NB4 (cell line): ENCODE measurements at regions not wholly inside any gene's neighbourhood (a gene's known extent, or its start where the extent isn't known, plus 50 kb on each side); places are given as distances from the start of the nearest gene placed in this dataset.
"Not testable (repeated sequence)": the region's sequence is repeated elsewhere in the genome, so short reads cannot be mapped to it uniquely, and the experiment has no call there.

Experiments used
- DNase-seq: peaks from one replicate; pipeline ENCODE4 v3.0.0; 2010; ENCODE audit warnings: low read depth
- H3K4me3 ChIP-seq: one replicate; pipeline ENCODE4 v1.5.1; 2011; ENCODE audit warnings: mild to moderate bottlenecking, low read depth, low read length, moderate library complexity
- MAX ChIP-seq: IDR thresholded peaks from 2 replicates; pipeline ENCODE4 v1.6.1; 2011; ENCODE audit warnings: low read depth, low read length
- MYC ChIP-seq: IDR thresholded peaks from 2 replicates; pipeline ENCODE4 v1.6.1; 2011; ENCODE audit warnings: low read depth, low read length
- POLR2A ChIP-seq: IDR thresholded peaks from 2 replicates; pipeline ENCODE4 v1.6.1; 2011; ENCODE audit warnings: mild to moderate bottlenecking; ENCODE audit not compliant: insufficient read length; ENCODE audit errors: extremely low read depth
- TF ChIP-seq, protein P1 (sequence below): IDR thresholded peaks from one replicate; pipeline ENCODE4 v1.5.1; 2012; ENCODE audit warnings: low read depth, low read length

DNA sequence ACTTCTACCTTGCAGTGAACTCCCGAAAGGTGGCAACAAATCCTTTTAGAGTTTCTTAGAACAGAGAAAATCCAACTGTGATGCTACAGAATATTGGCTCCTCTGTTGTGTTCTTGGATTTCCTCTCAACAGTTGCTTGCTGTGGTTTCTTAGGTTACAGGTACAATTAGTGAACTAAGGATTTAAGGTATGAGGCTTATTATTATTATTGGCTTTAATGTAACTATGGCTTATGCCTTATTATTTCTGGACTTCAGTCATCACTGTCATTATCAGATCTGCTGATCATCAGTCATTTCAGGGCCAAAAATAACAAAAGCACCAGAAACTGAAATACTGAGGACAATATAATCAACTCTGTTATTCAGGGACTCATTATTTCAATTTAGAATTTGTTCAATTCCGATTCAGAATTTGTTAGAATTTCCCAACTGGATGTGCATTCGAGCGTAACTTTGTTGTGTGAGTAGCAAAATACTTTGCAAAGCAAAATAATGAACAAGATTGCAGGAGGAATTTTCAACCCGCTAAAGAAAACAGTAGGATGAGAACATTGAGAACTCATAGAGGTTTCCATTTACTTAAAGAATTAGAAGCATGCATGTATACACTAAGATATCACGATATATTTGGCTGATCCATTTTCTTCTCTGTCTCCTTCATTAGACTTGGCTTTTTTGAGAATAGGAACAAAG, 65.5 kb upstream of the AK4 start:
- no peak for DNase-seq
- H3K4me3 ChIP-seq = no peak overlapping the region
- TF ChIP-seq POLR2A = no peak
- TF ChIP-seq, protein P1, sequence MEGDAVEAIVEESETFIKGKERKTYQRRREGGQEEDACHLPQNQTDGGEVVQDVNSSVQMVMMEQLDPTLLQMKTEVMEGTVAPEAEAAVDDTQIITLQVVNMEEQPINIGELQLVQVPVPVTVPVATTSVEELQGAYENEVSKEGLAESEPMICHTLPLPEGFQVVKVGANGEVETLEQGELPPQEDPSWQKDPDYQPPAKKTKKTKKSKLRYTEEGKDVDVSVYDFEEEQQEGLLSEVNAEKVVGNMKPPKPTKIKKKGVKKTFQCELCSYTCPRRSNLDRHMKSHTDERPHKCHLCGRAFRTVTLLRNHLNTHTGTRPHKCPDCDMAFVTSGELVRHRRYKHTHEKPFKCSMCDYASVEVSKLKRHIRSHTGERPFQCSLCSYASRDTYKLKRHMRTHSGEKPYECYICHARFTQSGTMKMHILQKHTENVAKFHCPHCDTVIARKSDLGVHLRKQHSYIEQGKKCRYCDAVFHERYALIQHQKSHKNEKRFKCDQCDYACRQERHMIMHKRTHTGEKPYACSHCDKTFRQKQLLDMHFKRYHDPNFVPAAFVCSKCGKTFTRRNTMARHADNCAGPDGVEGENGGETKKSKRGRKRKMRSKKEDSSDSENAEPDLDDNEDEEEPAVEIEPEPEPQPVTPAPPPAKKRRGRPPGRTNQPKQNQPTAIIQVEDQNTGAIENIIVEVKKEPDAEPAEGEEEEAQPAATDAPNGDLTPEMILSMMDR = no peak
- TF ChIP-seq MYC = no peak
- no peak for TF ChIP-seq MAX

- no peak overlapping the region for H3K4me3 ChIP-seq
- DNase-seq = no peak
- TF ChIP-seq POLR2A (no peak), MAX (no peak), MYC (no peak)
- TF ChIP-seq, protein P1 = no peak
Observed at GRCh38 chr1:65083263-65083896, 64.6 kb upstream of the AK4 start.

DNA sequence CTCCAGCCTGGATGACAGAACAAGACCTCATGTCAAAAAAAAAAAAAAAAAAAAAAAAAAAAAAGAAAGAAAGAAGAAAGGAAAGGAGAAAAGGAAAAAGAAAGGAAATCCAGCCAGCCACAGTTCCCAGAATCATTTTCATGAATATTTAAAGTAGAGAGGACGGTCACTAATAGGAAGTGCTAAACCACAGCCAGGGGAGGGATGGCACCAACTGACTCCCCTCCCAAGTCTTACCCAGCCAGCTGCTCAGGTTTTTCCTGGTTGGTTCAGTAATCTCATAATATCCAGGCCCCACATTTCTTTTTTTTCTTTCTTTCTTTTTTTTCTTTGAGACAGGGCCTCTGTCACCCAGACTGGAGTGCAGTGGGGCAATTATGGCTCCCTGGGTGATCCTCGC, 63.9 kb upstream of the AK4 start:
- no peak for TF ChIP-seq MYC
- H3K4me3 ChIP-seq = no peak overlapping the region
- DNase-seq = peak; percentile 57

DNA sequence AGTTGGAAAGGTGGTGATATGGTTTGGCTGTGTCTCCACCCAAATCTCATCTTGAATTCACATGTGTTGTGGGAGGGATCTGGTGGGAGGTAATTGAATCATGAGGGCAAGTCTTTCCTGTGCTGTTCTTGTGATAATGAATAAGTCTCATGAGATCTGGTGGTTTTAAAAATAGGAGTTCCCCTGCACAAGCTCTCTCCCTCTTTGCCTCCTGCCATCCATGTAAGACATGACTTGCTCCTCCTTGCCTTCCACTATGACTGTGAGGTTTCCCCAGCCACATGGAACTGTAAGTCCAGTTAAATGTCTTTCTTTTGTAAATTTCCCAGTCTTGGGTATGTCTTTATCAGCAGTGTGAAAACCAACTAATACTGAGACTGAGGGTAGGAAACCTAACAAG, 60.5 kb upstream of the AK4 start:
- not testable (repeated sequence) for H3K4me3 ChIP-seq, DNase-seq

DNA sequence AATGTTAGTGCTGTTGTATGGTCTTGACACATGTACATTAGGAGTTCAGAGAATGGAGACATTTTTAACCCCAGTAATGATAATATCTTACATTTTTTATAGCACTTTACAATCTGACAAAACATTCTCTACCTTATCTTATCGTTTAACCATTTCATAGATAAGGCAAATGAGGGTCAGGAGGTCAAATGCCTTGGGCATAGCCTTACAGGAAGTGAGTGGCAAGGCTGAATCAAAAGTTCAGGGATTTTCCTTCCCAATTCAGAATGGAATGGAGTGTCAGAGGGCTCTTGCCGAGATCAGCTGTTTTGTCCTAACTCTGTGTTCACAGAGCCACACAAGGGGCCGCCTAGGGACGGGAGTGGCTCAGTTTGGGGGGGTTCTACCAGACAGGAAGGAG, 57.6 kb upstream of the AK4 start:
- TF ChIP-seq POLR2A (no peak), MYC (no peak), MAX (no peak)
- TF ChIP-seq, protein P1 = no peak
- no peak overlapping the region for H3K4me3 ChIP-seq
- DNase-seq = no peak

GRCh38 chr1:65092691-65093090, 55.3 kb upstream of the AK4 start:
- DNase-seq = no peak
- no peak overlapping the region for H3K4me3 ChIP-seq
- TF ChIP-seq MYC (no peak), POLR2A (no peak), MAX (no peak)
- TF ChIP-seq, protein P1 = no peak

- peak; percentile 55 for DNase-seq
- no peak for TF ChIP-seq POLR2A
- TF ChIP-seq, protein P1 = no peak
- TF ChIP-seq MAX = no peak
- no peak for TF ChIP-seq MYC
- no peak overlapping the region for H3K4me3 ChIP-seq
Observed at GRCh38 chr1:65097076-65097475, 50.9 kb upstream of the AK4 start.
